Tibial nerve (tissue), 4 donors: ENCODE measurements at regions not wholly inside any gene's neighbourhood (a gene's known extent, or its start where the extent isn't known, plus 50 kb on each side); places are given as distances from the start of the nearest gene placed in this dataset.

Experiments
- DNase-seq, 2 donors: peaks; one replicate each; pipeline ENCODE4 v3.0.0-alpha.2; 2019; ENCODE audit warnings: low spot score in 2 of 2
- H3K27ac ChIP-seq, 4 donors: fragments of 200-600 bp; sonication (generic) in 3 of 4; one replicate each; pipeline ENCODE4 v1.5.1; 2017 to 2019; ENCODE audit warnings: mild to moderate bottlenecking in 1 of 4
- H3K27me3 ChIP-seq, 2 donors: fragments of 200-600 bp; sonication (generic) in 1 of 2; one replicate each; pipeline versions ENCODE4 v1.5.1 to v1.6.0; 2017 to 2019
- H3K36me3 ChIP-seq, 3 donors: fragments of 200-600 bp; sonication (generic); one replicate each; pipeline ENCODE4 v1.5.1; 2018 to 2019
- H3K4me1 ChIP-seq, 4 donors: fragments of 200-600 bp; sonication (generic) in 3 of 4; one replicate each; pipeline ENCODE4 v1.5.1; 2017 to 2019
- H3K4me3 ChIP-seq, 4 donors: fragments of 200-600 bp; sonication (generic) in 3 of 4; one replicate each; pipeline ENCODE4 v1.5.1; 2017 to 2019; ENCODE audit warnings: mild to moderate bottlenecking in 1 of 4, moderate library complexity in 1 of 4
- H3K9me3 ChIP-seq, 4 donors: fragments of 200-600 bp; sonication (generic) in 3 of 4; one replicate each; pipeline ENCODE4 v1.5.1; 2017 to 2019
- EP300 ChIP-seq, 2 donors: sonication (generic); formaldehyde crosslinking; IDR thresholded peaks; one replicate each; pipeline ENCODE4 v1.6.1; 2017; ENCODE audit warnings: antibody characterized with exemption in 2 of 2, mild to moderate bottlenecking in 1 of 2
- POLR2A ChIP-seq, 2 donors: fragments of 450-650 bp; IDR thresholded peaks; one replicate each; pipeline ENCODE4 v1.6.1; 2017; ENCODE audit warnings: antibody characterized with exemption in 2 of 2, mild to moderate bottlenecking in 2 of 2, moderate library complexity in 2 of 2
- WGBS, 2 donors: methylation state at CpG; one replicate each; pipeline ENCODE4 v1.1.5; 2018; 5-methylcytosine and 5-hydroxymethylcytosine counted together
- TF ChIP-seq, protein P1 (sequence below), 5 experiments: fragments of 200-600 bp in 3 of 5; fragments of 450-650 bp in 2 of 5; sonication (generic) in 3 of 5; IDR thresholded peaks; one replicate each; pipeline ENCODE4 v1.5.1; 2016 to 2019; ENCODE audit warnings: antibody characterized with exemption in 5 of 5, mild to moderate bottlenecking in 3 of 5, moderate library complexity in 2 of 5

DNA sequence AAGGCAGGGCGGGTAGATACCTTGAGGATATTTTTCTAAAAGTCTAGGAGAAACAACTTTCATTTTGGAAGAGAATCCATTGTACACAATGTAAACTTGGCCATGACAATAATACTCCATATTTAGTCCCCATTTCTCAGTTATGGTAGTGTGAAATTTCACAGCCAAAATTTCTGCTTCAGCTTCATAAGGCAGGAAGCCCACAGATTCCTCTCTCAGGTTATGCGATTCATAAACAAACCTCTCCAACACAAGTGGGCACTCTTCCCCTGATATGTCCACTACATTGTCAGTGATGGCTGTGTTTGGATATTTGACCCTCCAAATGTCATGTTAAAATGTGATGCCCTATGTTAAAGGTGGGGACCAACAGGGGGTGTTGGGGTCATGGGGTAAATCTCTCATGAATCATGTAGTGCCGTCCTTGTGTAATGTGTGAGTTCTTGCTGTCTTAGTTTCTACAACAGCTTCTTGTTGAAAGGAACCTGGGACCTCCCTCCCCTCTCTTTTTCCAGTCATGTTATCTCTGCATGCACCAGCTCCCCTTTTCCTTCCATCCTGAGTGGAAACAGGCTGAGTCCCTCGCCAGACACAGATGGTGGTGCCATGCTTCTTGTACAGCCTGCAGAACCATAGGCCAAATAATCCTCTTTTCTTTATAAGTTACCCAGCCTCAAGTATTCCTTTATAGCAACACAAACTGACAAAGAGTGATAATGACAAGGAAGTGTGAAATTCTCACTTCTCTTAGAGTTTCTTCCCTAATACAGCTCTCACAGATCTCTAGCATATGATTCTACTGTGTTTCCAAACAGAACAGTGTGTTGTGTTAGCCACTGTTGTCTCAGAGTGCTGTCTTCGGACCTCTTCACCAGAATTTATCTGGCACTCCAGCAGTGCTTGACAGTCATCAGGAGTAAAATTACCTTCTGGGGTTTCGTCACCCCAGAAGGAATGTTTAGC is 598.4 kb upstream of the GNPDA2 start:
- no peak for DNase-seq
- H3K4me3 ChIP-seq: no peak overlapping the region
- H3K27ac ChIP-seq: no peak overlapping the region
- TF ChIP-seq POLR2A (IDR thresholded peaks at IDR 0.05): no peak
- TF ChIP-seq, protein P1, sequence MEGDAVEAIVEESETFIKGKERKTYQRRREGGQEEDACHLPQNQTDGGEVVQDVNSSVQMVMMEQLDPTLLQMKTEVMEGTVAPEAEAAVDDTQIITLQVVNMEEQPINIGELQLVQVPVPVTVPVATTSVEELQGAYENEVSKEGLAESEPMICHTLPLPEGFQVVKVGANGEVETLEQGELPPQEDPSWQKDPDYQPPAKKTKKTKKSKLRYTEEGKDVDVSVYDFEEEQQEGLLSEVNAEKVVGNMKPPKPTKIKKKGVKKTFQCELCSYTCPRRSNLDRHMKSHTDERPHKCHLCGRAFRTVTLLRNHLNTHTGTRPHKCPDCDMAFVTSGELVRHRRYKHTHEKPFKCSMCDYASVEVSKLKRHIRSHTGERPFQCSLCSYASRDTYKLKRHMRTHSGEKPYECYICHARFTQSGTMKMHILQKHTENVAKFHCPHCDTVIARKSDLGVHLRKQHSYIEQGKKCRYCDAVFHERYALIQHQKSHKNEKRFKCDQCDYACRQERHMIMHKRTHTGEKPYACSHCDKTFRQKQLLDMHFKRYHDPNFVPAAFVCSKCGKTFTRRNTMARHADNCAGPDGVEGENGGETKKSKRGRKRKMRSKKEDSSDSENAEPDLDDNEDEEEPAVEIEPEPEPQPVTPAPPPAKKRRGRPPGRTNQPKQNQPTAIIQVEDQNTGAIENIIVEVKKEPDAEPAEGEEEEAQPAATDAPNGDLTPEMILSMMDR (IDR thresholded peaks at IDR 0.05): no peak
- TF ChIP-seq EP300 (IDR thresholded peaks at IDR 0.05): no peak
- no peaks in the 10 kb centered on the region for H3K4me1 ChIP-seq
- no peaks in the 10 kb centered on the region for H3K27me3 ChIP-seq
- WGBS, 2 donors: 84 to 86% methylated on average over 6 of the region's 6 CpGs
- no peaks in the 10 kb centered on the region for H3K9me3 ChIP-seq
- no peaks in the 10 kb centered on the region for H3K36me3 ChIP-seq

DNA sequence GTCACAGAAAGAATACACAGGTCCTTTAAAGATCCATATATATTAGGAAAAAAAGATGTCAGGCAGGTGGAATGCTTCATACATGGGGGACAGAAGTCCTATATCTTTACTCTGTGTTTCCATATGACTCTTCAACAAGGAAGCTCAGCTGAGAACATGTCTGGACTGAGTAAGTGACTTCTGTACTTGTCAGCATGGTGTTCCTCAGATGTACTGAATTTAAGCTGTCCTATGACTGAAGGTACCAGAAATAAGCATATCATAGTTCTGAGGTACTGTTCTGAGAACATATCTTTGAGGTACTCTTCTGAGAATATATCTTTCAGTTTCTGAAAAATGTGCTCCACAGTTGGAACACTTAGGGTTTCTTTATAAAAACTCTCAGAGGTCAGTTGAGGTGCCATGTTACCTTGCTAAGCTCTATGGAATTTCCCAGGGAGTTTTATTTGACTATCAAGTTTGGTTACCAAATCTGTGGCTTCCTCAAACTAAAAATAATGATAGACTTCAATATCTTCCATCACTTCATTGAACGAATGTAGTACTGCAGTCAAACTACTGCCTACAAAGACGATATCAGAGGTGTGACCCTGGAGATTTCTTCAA is 597.2 kb upstream of the GNPDA2 start:
- TF ChIP-seq, protein P1 (IDR thresholded peaks at IDR 0.05): no peak
- TF ChIP-seq POLR2A (IDR thresholded peaks at IDR 0.05) (no peak), EP300 (IDR thresholded peaks at IDR 0.05) (no peak)
- Histone ChIP-seq H3K9me3 (no peaks in the 10 kb centered on the region), H3K4me3 (no peak overlapping the region), H3K27me3 (no peaks in the 10 kb centered on the region), H3K27ac (no peak overlapping the region), H3K4me1 (no peaks in the 10 kb centered on the region), H3K36me3 (no peaks in the 10 kb centered on the region)
- DNase-seq: no peak
- 78 to 93% methylated on average over 2 of the region's 2 CpGs for WGBS, 2 donors

DNA sequence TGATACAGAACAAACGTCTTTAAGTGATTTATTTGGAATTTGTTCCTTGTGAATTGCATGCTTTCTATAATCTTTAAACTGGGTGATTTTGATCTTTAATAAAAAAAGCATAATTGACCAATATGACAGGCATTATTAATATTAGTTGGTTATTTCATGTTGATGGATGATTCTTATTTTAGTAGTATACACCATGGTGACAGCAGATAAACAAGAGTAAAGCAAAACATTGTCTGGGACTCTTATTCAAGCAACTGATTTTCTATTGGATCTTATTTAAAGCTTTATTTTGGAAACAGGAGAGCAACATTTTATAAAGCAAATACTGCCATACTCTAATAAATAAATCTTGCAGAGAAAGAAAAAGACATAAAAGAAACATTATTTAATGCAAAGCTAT is 591.4 kb upstream of the GNPDA2 start:
- H3K4me1 ChIP-seq: no peaks in the 10 kb centered on the region
- TF ChIP-seq EP300 (IDR thresholded peaks at IDR 0.05): no peak
- TF ChIP-seq, protein P1 (IDR thresholded peaks at IDR 0.05): no peak
- TF ChIP-seq POLR2A (IDR thresholded peaks at IDR 0.05): no peak
- H3K27me3 ChIP-seq: no peaks in the 10 kb centered on the region
- 46 to 64% methylated on average over 1 of the region's 1 CpG for WGBS, 2 donors
- no peaks in the 10 kb centered on the region for H3K36me3 ChIP-seq
- no peak for DNase-seq
- H3K9me3 ChIP-seq: no peaks in the 10 kb centered on the region
- H3K27ac ChIP-seq: no peak overlapping the region
- H3K4me3 ChIP-seq: no peak overlapping the region

DNA sequence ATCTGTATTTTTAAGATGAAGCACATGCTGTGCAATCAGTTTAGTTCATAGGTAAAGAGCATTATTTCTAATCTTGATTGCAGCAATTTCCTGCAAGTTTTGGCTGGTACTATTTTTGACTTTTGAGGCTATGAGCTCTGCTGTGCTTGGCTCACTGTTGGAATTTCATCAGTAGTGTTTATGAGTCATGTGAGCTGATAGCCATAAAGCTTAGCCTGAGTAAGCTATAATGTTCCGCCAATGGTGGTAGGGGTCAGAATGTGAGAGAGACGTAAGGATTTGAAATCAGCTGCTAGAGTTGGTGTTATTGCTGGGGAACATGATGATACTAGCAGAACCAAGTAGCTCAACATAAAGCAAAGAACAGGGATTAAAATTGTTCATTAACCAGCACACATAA is 590.9 kb upstream of the GNPDA2 start:
- TF ChIP-seq, protein P1 (IDR thresholded peaks at IDR 0.05): no peak
- TF ChIP-seq POLR2A (IDR thresholded peaks at IDR 0.05) (no peak), EP300 (IDR thresholded peaks at IDR 0.05) (no peak)
- H3K36me3 ChIP-seq: no peaks in the 10 kb centered on the region
- H3K4me1 ChIP-seq: no peaks in the 10 kb centered on the region
- H3K27ac ChIP-seq: no peak overlapping the region
- no peak for DNase-seq
- 36 to 50% methylated on average over 2 of the region's 2 CpGs for WGBS, 2 donors
- no peak overlapping the region for H3K4me3 ChIP-seq
- no peaks in the 10 kb centered on the region for H3K9me3 ChIP-seq
- no peaks in the 10 kb centered on the region for H3K27me3 ChIP-seq

DNA sequence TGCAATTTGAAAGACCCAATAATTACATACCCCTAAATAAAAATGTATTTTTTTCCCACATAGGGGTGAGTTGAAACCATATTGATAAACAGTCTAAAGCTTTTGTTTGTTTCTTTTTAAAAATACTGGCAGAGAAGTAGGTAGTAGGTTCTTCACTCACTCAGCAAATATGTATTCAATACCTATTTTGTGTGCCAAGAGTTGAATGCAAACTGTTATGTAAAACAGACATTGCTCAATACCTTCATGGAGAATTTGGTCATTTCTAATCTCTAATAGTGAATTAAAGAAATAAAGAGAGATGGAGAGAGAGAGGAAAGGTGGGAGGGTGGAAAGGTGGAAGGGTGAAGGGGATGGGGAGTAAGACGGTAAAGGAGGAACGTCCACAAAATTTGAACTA is 589.9 kb upstream of the GNPDA2 start:
- TF ChIP-seq POLR2A (IDR thresholded peaks at IDR 0.05) (no peak), EP300 (IDR thresholded peaks at IDR 0.05) (no peak)
- TF ChIP-seq, protein P1 (IDR thresholded peaks at IDR 0.05): no peak
- H3K9me3 ChIP-seq: no peaks in the 10 kb centered on the region
- no peak for DNase-seq
- 95 to 98% methylated on average over 2 of the region's 2 CpGs for WGBS, 2 donors
- no peak overlapping the region for H3K4me3 ChIP-seq
- H3K36me3 ChIP-seq: no peaks in the 10 kb centered on the region
- H3K27ac ChIP-seq: no peak overlapping the region
- H3K27me3 ChIP-seq: no peaks in the 10 kb centered on the region
- no peaks in the 10 kb centered on the region for H3K4me1 ChIP-seq
